C4-2B (cell line): ENCODE measurements at regions not wholly inside any gene's neighbourhood (a gene's known extent, or its start where the extent isn't known, plus 50 kb on each side); places are given as distances from the start of the nearest gene placed in this dataset.
"Not testable (repeated sequence)": the region's sequence is repeated elsewhere in the genome, so short reads cannot be mapped to it uniquely, and the experiment has no call there.

ENCODE experiments used
- H3K27ac ChIP-seq: fragments of 450-650 bp; 2 replicates; pipeline ENCODE4 v1.5.1; 2017
- ZFX ChIP-seq: fragments of 450-650 bp; IDR thresholded peaks from 2 replicates; pipeline ENCODE4 v1.6.1; 2017
- TF ChIP-seq, protein P1 (sequence below): fragments of 450-650 bp; conservative IDR thresholded peaks from 2 replicates; pipeline ENCODE4 v1.5.1; 2017; ENCODE audit warnings: mild to moderate bottlenecking

DNA sequence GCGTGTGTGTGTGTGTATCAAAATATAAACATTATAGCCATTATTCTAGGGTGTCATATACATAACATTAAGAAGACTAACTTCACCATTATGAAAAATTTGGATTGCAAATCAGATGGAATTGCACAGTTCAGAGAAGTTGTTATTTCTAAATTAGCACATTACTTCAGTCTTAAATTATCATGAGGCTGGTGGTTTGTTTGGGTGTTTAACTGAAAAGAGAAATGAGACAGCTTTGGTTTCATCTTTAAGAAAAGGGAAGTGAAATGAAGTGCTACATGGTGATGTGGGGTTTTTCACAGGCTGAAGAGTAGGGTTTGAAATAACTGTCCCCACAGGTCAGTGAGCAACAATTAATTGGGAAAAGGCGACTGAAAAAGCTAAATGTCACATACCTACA, 161.2 kb upstream of the XIRP2 start:
- TF ChIP-seq ZFX = no peak
- TF ChIP-seq, protein P1, sequence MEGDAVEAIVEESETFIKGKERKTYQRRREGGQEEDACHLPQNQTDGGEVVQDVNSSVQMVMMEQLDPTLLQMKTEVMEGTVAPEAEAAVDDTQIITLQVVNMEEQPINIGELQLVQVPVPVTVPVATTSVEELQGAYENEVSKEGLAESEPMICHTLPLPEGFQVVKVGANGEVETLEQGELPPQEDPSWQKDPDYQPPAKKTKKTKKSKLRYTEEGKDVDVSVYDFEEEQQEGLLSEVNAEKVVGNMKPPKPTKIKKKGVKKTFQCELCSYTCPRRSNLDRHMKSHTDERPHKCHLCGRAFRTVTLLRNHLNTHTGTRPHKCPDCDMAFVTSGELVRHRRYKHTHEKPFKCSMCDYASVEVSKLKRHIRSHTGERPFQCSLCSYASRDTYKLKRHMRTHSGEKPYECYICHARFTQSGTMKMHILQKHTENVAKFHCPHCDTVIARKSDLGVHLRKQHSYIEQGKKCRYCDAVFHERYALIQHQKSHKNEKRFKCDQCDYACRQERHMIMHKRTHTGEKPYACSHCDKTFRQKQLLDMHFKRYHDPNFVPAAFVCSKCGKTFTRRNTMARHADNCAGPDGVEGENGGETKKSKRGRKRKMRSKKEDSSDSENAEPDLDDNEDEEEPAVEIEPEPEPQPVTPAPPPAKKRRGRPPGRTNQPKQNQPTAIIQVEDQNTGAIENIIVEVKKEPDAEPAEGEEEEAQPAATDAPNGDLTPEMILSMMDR = no peak
- no peak overlapping the region for H3K27ac ChIP-seq

DNA sequence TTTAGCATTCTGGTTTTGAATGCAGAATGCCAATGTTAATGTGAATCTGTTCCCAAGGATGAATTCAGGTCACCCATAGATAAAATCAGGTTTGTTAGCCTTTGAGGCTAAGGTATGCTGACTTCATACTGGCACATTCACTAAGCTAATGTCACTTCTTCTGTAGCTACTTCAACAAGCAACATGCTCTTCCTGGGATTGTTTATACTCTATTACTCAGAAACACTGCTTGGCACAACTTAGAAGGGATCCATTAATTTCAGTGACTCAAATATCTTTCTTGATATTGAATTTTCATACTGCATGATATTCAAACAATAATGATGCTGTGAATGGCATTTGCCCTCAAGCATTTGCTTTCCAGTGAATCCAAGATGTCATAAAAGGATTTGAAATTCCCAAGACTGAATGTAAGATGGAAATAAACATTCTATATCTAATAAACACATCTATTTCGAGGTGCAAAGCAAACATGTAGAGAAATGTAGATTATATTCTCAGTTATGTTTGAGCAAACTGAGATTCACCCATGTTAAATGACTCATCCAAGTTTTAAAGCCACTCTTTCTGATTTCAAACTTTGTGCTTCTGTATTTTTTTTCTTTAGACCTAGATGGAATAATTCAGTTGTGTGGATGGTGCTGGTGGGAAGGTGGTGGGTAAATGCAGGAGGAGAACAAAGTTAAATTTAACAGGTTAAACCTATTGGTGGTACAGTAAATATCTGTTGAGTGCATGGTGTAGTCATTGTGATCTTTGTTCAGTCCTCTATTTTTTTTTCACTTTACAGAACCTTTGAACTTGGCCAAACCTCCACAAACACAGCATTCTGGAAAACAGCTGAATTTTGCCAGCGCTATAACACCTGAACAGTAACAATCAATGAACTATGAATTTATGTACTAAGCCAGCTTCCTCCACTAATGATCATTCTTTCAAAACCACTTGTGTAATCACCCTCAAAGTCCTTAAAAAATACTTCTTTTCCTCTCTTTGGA, 162.1 kb upstream of the XIRP2 start:
- H3K27ac ChIP-seq = no peak overlapping the region
- TF ChIP-seq ZFX = no peak
- TF ChIP-seq, protein P1 = no peak

DNA sequence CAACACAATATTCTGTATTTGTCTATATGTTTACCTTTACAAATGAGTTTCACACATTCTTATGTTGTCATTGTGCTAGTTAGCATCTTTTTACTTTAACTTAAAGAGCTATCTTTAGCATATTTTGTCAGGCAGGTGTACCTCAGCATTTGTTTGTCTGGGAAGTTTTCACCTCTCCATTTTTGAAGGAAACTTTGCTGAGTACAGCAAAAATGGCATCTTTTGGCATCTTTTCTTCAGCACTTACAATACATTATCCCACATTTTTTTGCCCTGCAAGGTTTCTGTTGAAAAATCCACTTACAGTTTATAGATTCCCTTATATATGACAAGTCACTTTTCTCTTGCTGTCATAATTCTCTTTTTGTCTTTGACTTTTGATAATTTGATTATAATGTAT, 171.3 kb upstream of the XIRP2 start:
- no peak overlapping the region for H3K27ac ChIP-seq
- TF ChIP-seq, protein P1 = no peak
- no peak for TF ChIP-seq ZFX

DNA sequence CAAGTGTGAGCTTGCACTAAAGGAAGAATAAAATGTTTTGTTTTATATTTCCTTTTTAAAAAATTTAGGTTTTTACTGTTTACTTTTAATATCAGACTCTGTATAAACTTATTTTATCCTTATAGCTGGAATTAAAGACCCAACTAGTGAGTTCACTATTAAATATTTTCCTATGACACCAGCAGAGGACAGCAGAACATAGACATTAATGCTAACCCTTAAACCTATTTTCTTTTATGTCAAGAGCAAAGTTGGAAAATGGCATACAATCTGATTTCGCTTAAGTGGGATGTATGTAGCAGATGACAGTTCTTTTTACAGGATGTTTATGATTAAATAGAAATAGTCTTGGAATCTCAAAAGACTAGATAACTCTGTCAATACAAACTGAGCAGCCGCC, 188.2 kb upstream of the XIRP2 start:
- TF ChIP-seq, protein P1 = peak; percentile 70
- no peak for TF ChIP-seq ZFX
- no peak overlapping the region for H3K27ac ChIP-seq

DNA sequence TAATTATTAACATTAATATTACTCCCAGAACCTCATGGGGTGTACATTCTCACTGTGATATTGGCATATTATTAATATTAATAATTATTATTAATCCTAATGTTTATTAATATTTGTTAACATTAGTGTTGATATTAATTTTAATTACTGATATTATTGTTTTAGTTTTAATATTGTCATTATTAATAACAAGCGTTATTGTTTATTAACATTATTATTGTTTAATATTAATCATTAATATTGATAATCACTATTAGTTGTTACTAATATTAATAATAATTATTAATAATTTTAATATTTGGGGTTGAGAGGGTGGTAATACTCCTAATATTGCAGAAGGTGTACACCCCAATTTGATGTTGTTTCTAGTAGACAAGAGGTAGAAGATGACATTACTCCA, 193.1 kb upstream of the XIRP2 start:
- TF ChIP-seq, protein P1 = no peak
- no peak for TF ChIP-seq ZFX
- H3K27ac ChIP-seq = no peak overlapping the region

DNA sequence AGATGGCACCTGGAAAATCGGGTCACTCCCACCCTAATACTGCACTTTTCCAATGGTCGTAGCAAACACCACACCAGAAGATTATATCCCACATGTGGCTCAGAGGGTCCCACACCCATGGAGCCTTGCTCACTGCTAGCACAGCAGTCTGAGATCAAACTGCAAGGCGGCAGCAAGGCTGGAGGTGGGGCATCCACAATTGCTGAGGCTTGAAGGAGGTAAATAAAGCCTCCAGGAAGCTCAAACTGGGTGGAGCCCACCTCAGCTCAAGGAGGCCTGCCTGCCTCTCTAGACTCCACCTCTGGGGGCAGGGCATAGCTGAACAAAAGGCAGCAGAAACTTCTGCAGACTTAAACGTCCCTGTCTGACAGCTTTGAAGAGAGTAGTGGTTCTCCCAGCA, 192.0 kb upstream of the SCN7A start:
- not testable (repeated sequence) for H3K27ac ChIP-seq

DNA sequence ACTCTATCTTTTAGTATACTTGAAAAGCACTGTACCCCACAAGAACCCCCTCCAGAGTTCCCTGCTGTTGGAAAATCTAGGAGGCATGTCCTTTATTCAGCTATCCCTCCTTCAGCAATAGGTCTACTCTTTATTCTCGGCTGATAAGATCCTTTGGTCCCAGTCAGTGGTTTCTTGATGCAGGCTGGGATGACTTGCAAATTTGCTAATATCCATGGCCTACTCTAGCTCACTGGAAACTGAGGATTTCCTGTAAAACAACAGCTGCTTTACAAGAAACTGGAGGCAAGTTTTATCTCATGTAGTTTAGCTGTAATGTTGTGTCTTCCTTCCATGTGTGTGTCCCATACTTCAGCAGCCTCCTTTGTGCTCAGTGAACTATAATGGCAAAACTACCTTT, 183.9 kb upstream of the SCN7A start:
- no peak for TF ChIP-seq ZFX
- TF ChIP-seq, protein P1 = no peak
- no peak overlapping the region for H3K27ac ChIP-seq

DNA sequence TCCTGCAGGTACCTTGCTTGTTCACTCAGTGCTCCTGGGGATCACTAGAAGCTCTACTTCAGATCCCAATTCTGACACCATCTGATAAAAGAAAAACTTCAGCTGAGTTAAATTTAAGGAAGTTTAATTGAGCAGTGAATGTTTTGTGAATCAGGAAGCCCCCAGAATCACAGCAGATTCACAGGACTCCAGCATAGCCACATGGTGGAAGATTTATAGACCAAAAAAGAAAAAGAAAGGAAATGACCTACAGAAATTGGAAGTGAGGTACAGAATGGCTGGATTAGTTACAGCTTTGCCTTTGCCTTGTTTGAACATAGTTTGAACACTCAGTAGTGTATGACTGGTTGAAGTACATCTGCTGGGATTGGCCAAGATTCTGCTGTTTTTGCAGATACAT, 182.7 kb upstream of the SCN7A start:
- no peak overlapping the region for H3K27ac ChIP-seq
- TF ChIP-seq, protein P1 = no peak
- no peak for TF ChIP-seq ZFX
